Fibroblast of lung (primary cell): ENCODE measurements at regions not wholly inside any gene's neighbourhood (a gene's known extent, or its start where the extent isn't known, plus 50 kb on each side); places are given as distances from the start of the nearest gene placed in this dataset.

Experiments
- CTCF ChIP-seq, 2 donors: IDR thresholded peaks in 1 of 2; conservative IDR thresholded peaks in 1 of 2; 1 replicate in 1 of 2; 2 replicates in 1 of 2; pipeline ENCODE4 v1.5.1; 2011 to 2012; ENCODE audit warnings: low read length in 2 of 2, control low read depth in 1 of 2, inconsistent platforms in 1 of 2, low read depth in 1 of 2, mild to moderate bottlenecking in 1 of 2
- EZH2 ChIP-seq: IDR thresholded peaks from 2 replicates; pipeline ENCODE4 v1.5.1; 2012; ENCODE audit warnings: low read length, control low read depth, mild to moderate bottlenecking; ENCODE audit errors: missing control alignments

GRCh38 chr7:124423863-124424262 is 341.7 kb downstream of the GPR37 start:
- TF ChIP-seq CTCF (conservative IDR thresholded peaks at IDR 0.05 in 1 of 2, IDR thresholded peaks at IDR 0.05 in 1 of 2; ENCODE audit: low read depth in 1 of 2, low read length in 2 of 2), result no peak
- no peak for TF ChIP-seq EZH2
